ENCODE measurements at regions not wholly inside any gene's neighbourhood (a gene's known extent, or its start where the extent isn't known, plus 50 kb on each side); places are given as distances from the start of the nearest gene placed in this dataset.

DNA sequence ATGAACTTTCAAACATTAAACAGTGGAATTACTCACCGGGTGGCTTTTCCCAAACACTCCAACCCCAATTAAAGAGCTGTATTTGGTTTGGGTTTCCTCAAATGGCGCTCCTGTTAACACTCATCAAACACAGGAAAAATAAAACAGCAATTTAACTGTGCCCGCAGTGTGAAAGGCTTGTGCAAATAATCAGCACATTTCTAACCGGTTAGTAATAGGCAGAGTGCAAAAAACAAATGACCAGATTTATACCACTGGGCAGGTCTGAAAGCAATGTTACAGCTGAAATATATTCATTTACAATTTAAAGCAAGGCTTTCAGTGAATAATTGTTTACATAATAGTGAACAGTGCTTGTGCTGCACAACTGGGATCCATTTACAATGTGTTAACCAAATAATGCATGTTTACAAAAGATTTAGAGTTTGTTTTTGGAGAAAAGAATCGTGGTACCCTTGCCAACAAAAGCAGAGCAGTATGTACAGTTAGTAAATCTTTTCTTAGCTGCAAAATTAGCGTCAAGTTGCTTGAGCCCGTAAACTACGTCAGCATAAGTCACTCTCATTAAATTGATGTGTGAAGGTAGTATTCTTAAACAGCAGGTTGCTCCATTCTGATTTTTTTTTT lies 662.9 kb upstream of the ZNF608 start:
- peak overlapping the region in 2 of 3 donors; percentile 66 to 75 for H3K27ac ChIP-seq
- intact Hi-C loops (cut with DNase I) = no loop called here
- WGBS, 2 donors = 56 to 66% methylated on average over 8 of the region's 8 CpGs
- H3K36me3 ChIP-seq = no peaks in the 10 kb centered on the region
- TF ChIP-seq, protein P1, sequence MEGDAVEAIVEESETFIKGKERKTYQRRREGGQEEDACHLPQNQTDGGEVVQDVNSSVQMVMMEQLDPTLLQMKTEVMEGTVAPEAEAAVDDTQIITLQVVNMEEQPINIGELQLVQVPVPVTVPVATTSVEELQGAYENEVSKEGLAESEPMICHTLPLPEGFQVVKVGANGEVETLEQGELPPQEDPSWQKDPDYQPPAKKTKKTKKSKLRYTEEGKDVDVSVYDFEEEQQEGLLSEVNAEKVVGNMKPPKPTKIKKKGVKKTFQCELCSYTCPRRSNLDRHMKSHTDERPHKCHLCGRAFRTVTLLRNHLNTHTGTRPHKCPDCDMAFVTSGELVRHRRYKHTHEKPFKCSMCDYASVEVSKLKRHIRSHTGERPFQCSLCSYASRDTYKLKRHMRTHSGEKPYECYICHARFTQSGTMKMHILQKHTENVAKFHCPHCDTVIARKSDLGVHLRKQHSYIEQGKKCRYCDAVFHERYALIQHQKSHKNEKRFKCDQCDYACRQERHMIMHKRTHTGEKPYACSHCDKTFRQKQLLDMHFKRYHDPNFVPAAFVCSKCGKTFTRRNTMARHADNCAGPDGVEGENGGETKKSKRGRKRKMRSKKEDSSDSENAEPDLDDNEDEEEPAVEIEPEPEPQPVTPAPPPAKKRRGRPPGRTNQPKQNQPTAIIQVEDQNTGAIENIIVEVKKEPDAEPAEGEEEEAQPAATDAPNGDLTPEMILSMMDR (IDR thresholded peaks at IDR 0.05) = no peak
- TF ChIP-seq POLR2A (IDR thresholded peaks at IDR 0.05) = no peak
- no peaks in the 10 kb centered on the region for H3K27me3 ChIP-seq
- peaks cover 31 to 45% of the 10 kb centered on the region in 2 donors for H3K4me1 ChIP-seq
- H3K9me3 ChIP-seq = no peaks in the 10 kb centered on the region
- no peak for DNase-seq
- H3K4me3 ChIP-seq (replicated peaks in 1 of 3) = no peak overlapping the region

DNA sequence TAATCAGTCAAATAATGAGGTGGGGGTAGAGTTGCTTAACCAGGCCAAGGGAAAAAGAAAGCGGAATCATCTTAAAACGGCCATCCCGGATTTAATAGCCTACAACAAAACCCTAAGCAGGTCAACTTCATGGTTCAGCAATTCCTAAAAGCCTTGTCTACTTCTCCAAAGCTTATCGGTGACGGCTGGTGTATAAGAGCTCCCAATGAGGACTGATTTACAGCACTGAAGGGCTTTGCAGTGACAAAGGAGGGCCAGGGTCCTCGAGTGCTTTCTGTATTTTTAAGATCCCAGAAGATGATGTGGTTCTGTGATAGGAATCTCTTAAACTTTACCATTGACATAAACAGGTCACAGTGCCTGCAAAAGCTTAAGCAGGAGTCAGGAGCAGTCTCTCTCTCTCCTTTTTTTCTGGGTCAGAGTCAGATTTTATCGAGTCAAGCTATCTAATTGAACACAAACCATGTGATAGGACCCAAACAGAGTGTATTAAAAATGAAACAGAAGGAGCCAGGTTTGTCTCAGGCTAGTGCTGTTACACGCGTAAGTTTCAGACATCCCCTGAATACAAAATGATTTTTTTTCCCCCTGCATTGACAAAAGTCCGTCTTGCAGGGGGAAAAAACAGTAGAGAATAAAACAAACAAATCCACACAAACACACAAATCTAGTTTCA lies 663.6 kb upstream of the ZNF608 start:
- intact Hi-C loops (cut with DNase I) = no loop called here
- WGBS, 2 donors = 36 to 39% methylated on average over 9 to 10 of the region's 10 CpGs

DNA sequence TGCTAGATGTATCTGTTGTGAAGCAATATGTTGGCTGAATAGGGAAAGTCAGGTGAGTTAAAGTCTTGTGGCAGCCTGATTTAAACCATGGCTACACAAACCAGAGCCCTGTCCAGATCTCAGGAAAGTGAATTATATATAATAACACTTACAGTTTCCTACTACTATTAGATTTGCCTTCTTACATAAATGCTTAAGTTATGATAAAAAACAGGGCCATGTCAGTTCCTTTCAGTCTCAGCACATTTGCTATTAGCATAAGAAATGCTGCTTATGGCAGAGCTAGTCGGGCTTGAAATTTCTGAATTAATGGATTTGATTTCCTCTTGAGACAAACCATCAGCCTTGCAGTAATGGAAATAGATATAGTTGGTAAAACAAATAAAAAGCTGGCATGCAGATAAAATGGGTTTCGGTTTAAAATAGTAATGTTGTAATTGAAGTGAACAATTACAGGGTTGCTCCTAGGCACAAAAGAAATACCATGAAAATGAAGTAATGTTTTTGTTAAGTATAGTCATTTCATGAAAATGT lies 664.2 kb upstream of the ZNF608 start:
- 33 to 40% methylated on average over 2 of the region's 2 CpGs for WGBS, 2 donors
- Histone ChIP-seq H3K4me3 (replicated peaks in 1 of 3) (no peak overlapping the region), H3K27ac (peak overlapping the region; percentile 38 to 75 (median 66)), H3K4me1 (peaks cover 31 to 45% of the 10 kb centered on the region in 2 donors), H3K27me3 (no peaks in the 10 kb centered on the region), H3K36me3 (no peaks in the 10 kb centered on the region), H3K9me3 (no peaks in the 10 kb centered on the region)
- no peak for TF ChIP-seq POLR2A (IDR thresholded peaks at IDR 0.05)
- TF ChIP-seq, protein P1 (IDR thresholded peaks at IDR 0.05) = no peak
- no peak for DNase-seq
- intact Hi-C loops (cut with DNase I) = no loop called here

More for the DNA sequence above, 663.6 kb upstream of the ZNF608 start:
- peaks cover 31 to 45% of the 10 kb centered on the region in 2 donors for H3K4me1 ChIP-seq
- peak overlapping the region; percentile 58 to 75 (median 66) for H3K27ac ChIP-seq
- H3K36me3 ChIP-seq = no peaks in the 10 kb centered on the region
- H3K9me3 ChIP-seq = no peaks in the 10 kb centered on the region
- no peak for TF ChIP-seq POLR2A (IDR thresholded peaks at IDR 0.05)
- TF ChIP-seq, protein P1 (IDR thresholded peaks at IDR 0.05) = no peak
- peak; percentile 6 to 16 for DNase-seq
- H3K4me3 ChIP-seq (replicated peaks in 1 of 3) = no peak overlapping the region
- H3K27me3 ChIP-seq = no peaks in the 10 kb centered on the region

DNA sequence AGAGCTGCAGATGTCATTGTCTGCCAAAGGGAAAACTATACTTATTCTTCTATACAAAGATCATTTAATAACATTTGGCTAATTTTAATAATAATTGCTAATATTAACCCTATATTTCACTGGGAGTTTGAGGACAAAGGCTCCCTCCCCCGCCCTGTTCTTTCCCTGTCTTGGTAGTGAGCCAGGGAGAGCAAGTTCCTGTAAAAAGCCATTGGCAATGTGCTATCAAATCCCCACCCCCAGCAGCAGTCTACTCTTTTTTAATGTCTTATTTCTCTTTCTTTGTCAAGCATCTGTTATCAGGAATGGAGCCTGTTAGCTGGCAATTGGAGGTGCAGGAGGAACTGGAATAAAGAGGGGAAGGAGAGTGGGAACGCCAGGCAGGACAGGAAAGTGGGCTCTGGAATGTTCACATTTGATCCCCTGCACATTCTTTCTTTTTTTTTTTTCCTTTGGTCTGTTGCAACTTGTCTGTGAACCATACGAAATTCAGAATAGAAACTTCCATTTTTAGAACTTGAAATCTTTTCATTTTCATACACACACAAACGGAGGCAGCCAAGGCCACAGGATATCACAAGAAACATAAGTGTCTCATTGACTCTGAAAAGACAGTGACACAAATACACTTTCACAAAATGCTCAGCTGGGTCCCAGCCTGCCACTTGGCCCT lies 664.8 kb upstream of the ZNF608 start:
- Histone ChIP-seq H3K4me1 (peaks cover 31 to 45% of the 10 kb centered on the region in 2 donors), H3K36me3 (no peaks in the 10 kb centered on the region), H3K27me3 (no peaks in the 10 kb centered on the region), H3K27ac (peak overlapping the region; percentile 38 to 75 (median 66)), H3K4me3 (replicated peaks in 1 of 3) (no peak overlapping the region), H3K9me3 (no peaks in the 10 kb centered on the region)
- WGBS, 2 donors = 29 to 38% methylated on average over 4 of the region's 4 CpGs
- peak; percentile 25 to 39 for DNase-seq
- intact Hi-C loops (cut with DNase I) = no loop called here
- TF ChIP-seq POLR2A (IDR thresholded peaks at IDR 0.05) = no peak
- TF ChIP-seq, protein P1 (IDR thresholded peaks at IDR 0.05) = no peak
